ENCODE measurements at regions not wholly inside any gene's neighbourhood (a gene's known extent, or its start where the extent isn't known, plus 50 kb on each side); places are given as distances from the start of the nearest gene placed in this dataset.

DNA sequence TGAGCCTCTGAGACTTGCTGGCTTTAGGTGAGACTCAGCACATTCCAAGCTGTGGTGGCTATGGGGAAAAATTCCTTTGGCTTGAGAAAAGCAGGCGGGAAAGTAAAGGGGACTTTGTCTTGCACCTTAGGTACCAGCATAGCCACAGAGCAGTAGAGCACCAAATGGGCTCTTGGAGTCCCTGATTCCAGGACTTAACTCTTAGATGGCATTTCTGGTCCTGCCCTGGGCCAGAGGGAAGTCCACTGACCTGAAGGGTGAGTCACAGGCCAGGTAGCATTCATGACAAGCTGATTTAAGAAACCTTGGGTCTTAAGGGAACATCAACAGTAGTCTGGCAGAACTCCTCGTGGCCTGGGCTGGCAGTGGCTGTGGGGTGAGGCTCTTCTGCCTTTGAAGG, 344.7 kb downstream of the DUSP10 start:
- DNase-seq (ENCODE audit: insufficient read length) = no peak
- FAIRE-seq = no peak
- no peak for TF ChIP-seq POLR2A (IDR thresholded peaks at IDR 0.05; ENCODE audit: low read depth, low read length)

DNA sequence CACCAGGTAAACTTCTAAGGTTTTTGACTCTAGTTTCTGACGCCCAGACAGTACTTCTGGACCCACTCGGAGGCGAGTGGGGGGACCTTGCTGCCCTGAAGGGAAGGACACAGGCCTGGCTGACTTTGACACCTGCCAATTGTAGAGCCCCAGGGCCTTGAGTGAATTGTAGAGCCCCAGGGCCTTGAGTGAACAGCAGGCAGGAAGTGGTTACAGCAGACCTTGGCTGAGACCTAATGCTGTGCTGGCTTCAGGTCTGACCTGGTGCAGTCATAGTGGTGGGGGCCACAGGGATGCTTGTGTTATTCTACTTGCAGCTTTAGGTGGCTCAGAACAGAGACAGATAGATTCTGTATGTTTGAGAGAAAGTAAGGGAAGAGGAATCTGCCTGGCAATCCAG, 344.3 kb downstream of the DUSP10 start:
- no peak for FAIRE-seq
- no peak for DNase-seq (ENCODE audit: insufficient read length)
- TF ChIP-seq POLR2AphosphoS5 (IDR thresholded peaks at IDR 0.05; ENCODE audit: low read depth, low read length) = no peak
- TF ChIP-seq TAF1 (IDR thresholded peaks at IDR 0.05; ENCODE audit: borderline replicate concordance, low read depth, low read length) = no peak
- no peak for TF ChIP-seq POLR2A (IDR thresholded peaks at IDR 0.05; ENCODE audit: low read depth, low read length)

DNA sequence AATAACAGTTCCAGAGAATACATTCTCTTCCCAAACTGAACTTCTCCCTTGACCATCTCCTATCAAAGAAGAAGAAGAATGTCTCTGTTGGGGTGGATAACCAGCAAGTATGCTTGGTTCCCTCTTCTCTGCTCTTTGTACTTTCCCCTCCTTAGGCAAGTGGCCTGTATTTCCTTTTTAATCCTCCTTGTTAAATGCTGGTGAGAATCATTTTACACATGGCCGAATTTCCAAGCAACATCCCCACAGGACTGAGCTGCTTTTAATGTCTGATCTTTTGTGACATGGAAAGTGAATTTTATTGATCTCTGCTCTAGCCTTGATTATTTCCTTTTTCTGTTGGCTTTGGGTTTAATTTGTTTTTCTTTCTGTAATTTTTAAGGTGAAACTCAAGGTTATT, 336.7 kb downstream of the DUSP10 start:
- FAIRE-seq (no peak), DNase-seq (ENCODE audit: insufficient read length) (no peak)
- TF ChIP-seq POLR2AphosphoS5 (IDR thresholded peaks at IDR 0.05; ENCODE audit: low read depth, low read length) (no peak), TAF1 (IDR thresholded peaks at IDR 0.05; ENCODE audit: borderline replicate concordance, low read depth, low read length) (no peak), POLR2A (IDR thresholded peaks at IDR 0.05; ENCODE audit: low read depth, low read length) (no peak)

GRCh38 chr1:221408117-221408803, 333.6 kb downstream of the DUSP10 start:
- no peak for FAIRE-seq
- TF ChIP-seq TAF1 (IDR thresholded peaks at IDR 0.05; ENCODE audit: borderline replicate concordance, low read depth, low read length) (no peak), POLR2AphosphoS5 (IDR thresholded peaks at IDR 0.05; ENCODE audit: low read depth, low read length) (no peak), POLR2A (IDR thresholded peaks at IDR 0.05; ENCODE audit: low read depth, low read length) (no peak)
- DNase-seq (ENCODE audit: insufficient read length) = no peak

- no peak for DNase-seq (ENCODE audit: insufficient read length)
- FAIRE-seq = no peak
- TF ChIP-seq POLR2AphosphoS5 (IDR thresholded peaks at IDR 0.05; ENCODE audit: low read depth, low read length) (no peak), POLR2A (IDR thresholded peaks at IDR 0.05; ENCODE audit: low read depth, low read length) (no peak), TAF1 (IDR thresholded peaks at IDR 0.05; ENCODE audit: borderline replicate concordance, low read depth, low read length) (no peak)
These were observed 330.6 kb downstream of the DUSP10 start for GRCh38 chr1:221411283-221411682.

DNA sequence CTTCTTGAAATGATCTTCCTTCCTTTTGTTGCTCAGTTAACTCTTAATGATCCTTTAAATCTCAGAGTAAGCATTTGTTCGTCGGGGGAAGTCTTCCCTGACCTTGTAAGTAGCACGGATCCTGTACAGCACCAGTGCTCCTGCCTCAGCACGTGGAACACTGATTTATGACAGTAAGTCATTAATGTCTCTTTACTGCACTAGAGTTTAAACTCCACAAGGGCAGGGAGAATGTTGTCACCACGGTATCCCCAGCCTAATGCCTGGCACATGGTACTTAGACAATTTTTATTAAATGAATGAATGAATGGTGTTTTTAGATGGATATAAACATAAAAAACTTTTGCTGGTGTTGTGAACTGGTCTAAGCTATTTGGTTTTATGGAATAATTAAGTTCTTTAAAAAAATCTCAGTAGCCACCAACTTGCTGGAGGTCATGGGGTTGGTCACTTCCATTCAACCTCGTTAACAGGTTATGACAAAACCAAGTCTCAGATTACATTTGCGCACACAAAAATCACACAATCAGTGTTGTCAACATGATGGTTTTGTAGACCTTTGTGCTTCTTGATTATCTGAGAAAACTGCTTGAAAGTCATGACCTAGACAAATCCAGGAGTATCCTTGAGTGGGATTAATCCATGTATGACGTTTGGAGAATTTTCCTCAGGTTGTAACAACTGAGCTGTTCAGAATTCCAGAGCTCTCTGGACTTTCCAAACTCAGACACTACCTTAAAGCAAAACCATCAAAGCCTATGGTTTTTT, 326.9 kb downstream of the DUSP10 start:
- FAIRE-seq = no peak

DNA sequence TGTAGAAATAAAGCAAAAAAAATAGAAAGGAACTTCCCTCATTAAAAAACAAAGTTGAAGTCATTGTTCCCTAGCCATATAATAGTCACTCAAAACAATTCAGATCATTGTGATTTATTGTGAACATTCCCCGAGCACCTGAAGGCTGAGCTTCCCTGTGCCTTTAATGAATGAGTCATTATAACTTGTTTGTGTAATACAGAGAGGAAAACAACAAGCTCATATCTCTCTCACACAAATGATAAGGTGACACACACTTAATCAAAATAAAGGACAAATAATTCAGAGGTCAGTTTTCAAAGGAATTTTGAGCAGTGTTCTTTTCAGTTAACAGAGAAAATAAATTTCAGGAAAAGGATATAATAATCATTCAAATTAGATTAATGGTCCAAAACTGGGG, 326.2 kb downstream of the DUSP10 start:
- FAIRE-seq = no peak
- no peak for DNase-seq (ENCODE audit: insufficient read length)
- no peak for TF ChIP-seq POLR2AphosphoS5 (IDR thresholded peaks at IDR 0.05; ENCODE audit: low read depth, low read length)
- TF ChIP-seq TAF1 (IDR thresholded peaks at IDR 0.05; ENCODE audit: borderline replicate concordance, low read depth, low read length) = no peak
- TF ChIP-seq POLR2A (IDR thresholded peaks at IDR 0.05; ENCODE audit: low read depth, low read length) = no peak

More for the DNA sequence above, 326.9 kb downstream of the DUSP10 start:
- DNase-seq (ENCODE audit: insufficient read length) = no peak
- TF ChIP-seq POLR2AphosphoS5 (IDR thresholded peaks at IDR 0.05; ENCODE audit: low read depth, low read length) (no peak), TAF1 (IDR thresholded peaks at IDR 0.05; ENCODE audit: borderline replicate concordance, low read depth, low read length) (no peak), POLR2A (IDR thresholded peaks at IDR 0.05; ENCODE audit: low read depth, low read length) (no peak)

DNA sequence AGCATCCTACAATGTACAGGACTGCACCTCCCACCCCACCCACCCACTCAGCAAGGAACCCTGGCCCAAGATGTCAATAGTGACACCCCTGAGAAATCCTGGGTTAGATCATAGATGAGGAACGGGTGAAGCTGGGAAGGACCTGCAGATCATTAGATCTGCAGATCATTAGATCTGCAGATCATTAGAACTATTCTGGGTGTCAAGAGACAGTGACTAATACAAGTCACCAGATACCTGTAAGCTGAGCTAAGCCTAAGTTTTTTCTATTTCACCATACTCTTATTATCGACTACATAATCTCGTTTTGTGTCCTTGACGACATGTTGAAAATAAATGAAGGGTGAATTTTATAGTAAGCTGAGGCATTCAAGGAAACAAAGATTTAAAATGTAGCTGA, 325.7 kb downstream of the DUSP10 start:
- no peak for DNase-seq (ENCODE audit: insufficient read length)
- no peak for FAIRE-seq
- TF ChIP-seq POLR2A (IDR thresholded peaks at IDR 0.05; ENCODE audit: low read depth, low read length) = no peak
- TF ChIP-seq POLR2AphosphoS5 (IDR thresholded peaks at IDR 0.05; ENCODE audit: low read depth, low read length) = no peak
- TF ChIP-seq TAF1 (IDR thresholded peaks at IDR 0.05; ENCODE audit: borderline replicate concordance, low read depth, low read length) = no peak

DNA sequence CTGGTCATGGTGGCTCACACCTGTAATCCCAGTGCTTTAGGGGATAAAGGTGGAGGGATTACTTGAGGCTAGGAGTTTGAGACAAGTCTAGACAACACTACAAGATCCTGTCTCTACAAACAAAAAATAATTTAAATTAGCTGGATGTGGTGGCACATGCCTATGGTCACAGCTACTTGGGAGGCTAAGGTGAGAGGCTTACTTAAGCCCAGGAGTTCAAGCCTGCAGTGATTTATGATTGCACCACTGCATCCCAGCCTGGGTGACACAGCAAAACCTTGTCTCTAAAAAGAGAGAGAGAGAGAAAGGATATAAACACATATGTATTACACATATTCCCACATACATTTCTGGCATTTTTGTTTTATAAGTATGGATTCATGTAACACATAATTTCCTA, 325.2 kb downstream of the DUSP10 start:
- TF ChIP-seq POLR2A (IDR thresholded peaks at IDR 0.05; ENCODE audit: low read depth, low read length) (no peak), TAF1 (IDR thresholded peaks at IDR 0.05; ENCODE audit: borderline replicate concordance, low read depth, low read length) (no peak), POLR2AphosphoS5 (IDR thresholded peaks at IDR 0.05; ENCODE audit: low read depth, low read length) (no peak)
- DNase-seq (ENCODE audit: insufficient read length) (no peak), FAIRE-seq (no peak)

DNA sequence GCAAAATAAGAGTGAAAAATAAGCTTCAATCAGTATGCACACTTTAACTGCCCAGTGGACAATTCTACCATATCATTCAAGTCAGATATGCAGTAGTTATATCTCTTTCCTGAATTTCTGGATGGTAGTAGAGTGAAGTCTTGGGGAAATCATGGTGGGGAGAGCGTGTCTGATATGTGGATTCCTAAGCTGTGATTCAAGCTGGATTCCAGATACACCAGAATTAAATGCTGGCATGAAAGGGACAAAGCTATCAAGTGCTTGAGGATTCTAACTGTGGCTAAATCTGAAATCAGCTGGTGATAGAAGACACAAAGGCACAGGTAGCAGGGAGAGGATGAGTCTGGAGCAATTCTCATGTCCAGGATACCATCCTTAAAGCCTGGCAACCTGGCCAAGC, 323.5 kb downstream of the DUSP10 start:
- FAIRE-seq (no peak), DNase-seq (ENCODE audit: insufficient read length) (no peak)
- no peak for TF ChIP-seq POLR2A (IDR thresholded peaks at IDR 0.05; ENCODE audit: low read depth, low read length)
- no peak for TF ChIP-seq POLR2AphosphoS5 (IDR thresholded peaks at IDR 0.05; ENCODE audit: low read depth, low read length)
- no peak for TF ChIP-seq TAF1 (IDR thresholded peaks at IDR 0.05; ENCODE audit: borderline replicate concordance, low read depth, low read length)

DNA sequence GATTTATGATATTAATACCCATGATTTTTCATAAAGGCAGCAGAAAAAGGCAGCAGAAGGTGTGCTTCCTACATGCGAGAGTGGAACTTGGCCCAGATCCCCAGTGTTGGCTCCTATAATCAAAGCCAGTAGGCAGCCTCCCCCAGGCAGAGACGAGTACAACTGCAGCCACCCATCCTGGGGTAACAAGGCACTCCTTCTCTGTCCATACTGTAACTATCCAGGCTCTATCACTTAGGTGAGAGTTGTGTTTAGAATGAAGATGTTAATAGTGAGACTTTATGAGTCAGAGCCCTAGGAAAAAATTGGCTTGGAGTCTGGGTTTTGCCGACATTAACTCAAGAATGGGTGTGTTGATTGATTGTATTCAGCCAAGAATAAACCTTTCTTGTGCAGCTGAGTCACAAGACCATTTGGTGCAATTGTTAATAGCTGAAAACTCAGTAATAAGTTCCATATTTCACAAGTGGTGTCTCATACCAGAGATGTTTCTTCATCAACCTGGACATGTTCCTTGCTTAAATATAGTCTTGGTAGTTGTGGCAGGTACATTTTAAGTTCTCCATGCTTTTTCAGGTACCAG, 322.3 kb downstream of the DUSP10 start:
- FAIRE-seq (no peak), DNase-seq (ENCODE audit: insufficient read length) (no peak)
- TF ChIP-seq TAF1 (IDR thresholded peaks at IDR 0.05; ENCODE audit: borderline replicate concordance, low read depth, low read length) (no peak), POLR2AphosphoS5 (IDR thresholded peaks at IDR 0.05; ENCODE audit: low read depth, low read length) (no peak), POLR2A (IDR thresholded peaks at IDR 0.05; ENCODE audit: low read depth, low read length) (no peak)

DNA sequence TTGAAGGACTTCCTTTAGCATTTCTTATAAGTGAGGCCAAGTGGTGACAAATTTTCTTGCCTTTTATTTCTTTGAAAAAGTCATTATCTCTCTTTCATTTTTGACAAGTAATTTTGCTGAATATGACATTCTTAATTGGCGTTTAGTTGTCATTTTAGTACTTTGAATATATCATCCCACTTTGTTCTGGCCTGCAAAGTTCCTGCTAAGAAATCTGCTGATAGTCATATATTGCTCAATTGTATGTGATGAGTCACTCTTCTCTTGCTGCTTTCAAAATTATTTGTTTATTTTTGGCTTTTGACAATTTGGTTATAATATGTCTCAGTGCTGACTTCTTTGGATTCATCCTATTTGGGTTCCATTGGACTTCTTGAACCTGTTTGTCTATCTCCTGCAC, 312.6 kb downstream of the DUSP10 start:
- FAIRE-seq = no peak

More for the DNA sequence above, 312.6 kb downstream of the DUSP10 start:
- DNase-seq (ENCODE audit: insufficient read length) = no peak
- TF ChIP-seq TAF1 (IDR thresholded peaks at IDR 0.05; ENCODE audit: borderline replicate concordance, low read depth, low read length) (no peak), POLR2A (IDR thresholded peaks at IDR 0.05; ENCODE audit: low read depth, low read length) (no peak), POLR2AphosphoS5 (IDR thresholded peaks at IDR 0.05; ENCODE audit: low read depth, low read length) (no peak)
